IPS-15b (cell line): ENCODE measurements at regions not wholly inside any gene's neighbourhood (a gene's known extent, or its start where the extent isn't known, plus 50 kb on each side); places are given as distances from the start of the nearest gene placed in this dataset.
"Not testable (repeated sequence)": the region's sequence is repeated elsewhere in the genome, so short reads cannot be mapped to it uniquely, and the experiment has no call there.

ENCODE experiments used
- H3K27me3 ChIP-seq: one replicate; pipeline ENCODE4 v1.6.1; 2013; ENCODE audit warnings: low read length; ENCODE audit not compliant: control insufficient read depth, insufficient read depth
- H3K36me3 ChIP-seq: one replicate; pipeline ENCODE4 v1.6.1; 2013; ENCODE audit warnings: low read length; ENCODE audit not compliant: control insufficient read depth, insufficient read depth
- H3K4me1 ChIP-seq: one replicate; pipeline ENCODE4 v1.6.1; 2013; ENCODE audit warnings: mild to moderate bottlenecking, low read length; ENCODE audit not compliant: control insufficient read depth, insufficient read depth
- H3K4me3 ChIP-seq: one replicate; pipeline ENCODE4 v1.5.1; 2013; ENCODE audit warnings: low read depth, low read length
- H3K9ac ChIP-seq: one replicate; pipeline ENCODE4 v1.6.1; 2013; ENCODE audit warnings: low read depth, mild to moderate bottlenecking, low read length
- H3K9me3 ChIP-seq: one replicate; pipeline ENCODE4 v1.6.1; 2013; ENCODE audit warnings: mild to moderate bottlenecking, low read length; ENCODE audit not compliant: control insufficient read depth, insufficient read depth

DNA sequence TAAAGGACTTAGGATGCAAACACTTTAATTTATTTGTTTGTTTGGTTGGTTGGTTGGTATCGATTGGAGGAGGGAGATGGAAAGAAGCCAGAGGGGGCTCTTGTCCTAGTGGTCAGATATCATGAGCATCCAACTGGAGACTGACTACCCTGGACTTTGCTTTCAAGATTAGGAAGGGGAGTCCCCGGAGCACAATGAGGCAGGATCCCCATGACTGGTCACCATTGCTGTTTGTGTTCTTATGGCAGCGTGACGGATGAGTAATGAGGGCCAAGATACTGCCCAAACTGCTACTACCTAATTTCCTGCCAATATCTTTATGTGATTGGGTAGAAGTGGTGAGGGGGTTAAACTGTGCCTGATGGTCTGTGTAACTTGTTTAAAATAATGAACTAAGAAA is 354.6 kb upstream of the ROPN1 start:
- H3K4me3 ChIP-seq: no peak overlapping the region
- no peaks in the 10 kb centered on the region for H3K36me3 ChIP-seq
- no peaks in the 10 kb centered on the region for H3K27me3 ChIP-seq
- H3K9ac ChIP-seq: no peak overlapping the region
- H3K4me1 ChIP-seq: no peaks in the 10 kb centered on the region
- no peaks in the 10 kb centered on the region for H3K9me3 ChIP-seq

DNA sequence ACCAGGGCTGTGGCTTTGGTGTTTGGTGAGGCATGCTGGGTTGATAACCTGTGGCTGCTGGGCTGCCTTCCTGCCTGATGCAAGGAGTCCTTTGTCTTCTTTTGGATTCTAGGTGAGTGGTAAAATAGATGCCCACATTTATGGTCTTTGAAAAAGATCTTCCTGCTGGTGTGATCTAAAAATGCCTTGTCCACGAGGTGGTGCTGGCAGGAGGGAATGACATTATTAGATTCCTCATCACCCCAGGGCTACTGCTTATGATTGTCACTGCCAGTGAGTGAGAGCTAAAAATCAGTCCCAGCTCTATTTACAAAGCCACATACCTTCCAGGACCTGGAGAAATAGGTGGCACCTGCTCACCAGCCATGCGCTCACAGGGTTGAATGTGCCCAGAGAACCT is 355.5 kb upstream of the ROPN1 start:
- Histone ChIP-seq H3K9ac (no peak overlapping the region), H3K4me1 (no peaks in the 10 kb centered on the region), H3K36me3 (no peaks in the 10 kb centered on the region), H3K27me3 (no peaks in the 10 kb centered on the region), H3K4me3 (no peak overlapping the region), H3K9me3 (no peaks in the 10 kb centered on the region)

DNA sequence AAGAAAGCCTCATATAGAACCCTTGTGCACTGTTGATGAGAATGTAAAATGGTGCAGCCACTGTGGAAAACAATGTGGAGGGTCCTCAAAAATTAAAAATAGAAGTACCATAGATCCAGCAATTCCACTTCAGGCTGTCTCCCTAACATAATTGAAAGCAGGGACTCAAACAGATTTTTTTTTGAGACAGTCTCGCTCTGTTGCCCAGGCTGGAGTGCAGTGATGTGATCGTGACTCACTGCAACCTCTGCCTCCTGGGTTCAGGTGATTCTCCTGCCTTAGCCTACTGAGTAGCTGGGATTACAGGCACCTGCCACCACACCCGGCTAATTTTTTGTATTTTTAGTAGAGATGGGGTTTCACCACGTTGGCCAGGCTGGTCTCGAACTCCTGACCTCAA is 356.6 kb upstream of the ROPN1 start:
- not testable (repeated sequence) for H3K9ac ChIP-seq, H3K27me3 ChIP-seq, H3K4me1 ChIP-seq, H3K36me3 ChIP-seq, H3K4me3 ChIP-seq, H3K9me3 ChIP-seq

DNA sequence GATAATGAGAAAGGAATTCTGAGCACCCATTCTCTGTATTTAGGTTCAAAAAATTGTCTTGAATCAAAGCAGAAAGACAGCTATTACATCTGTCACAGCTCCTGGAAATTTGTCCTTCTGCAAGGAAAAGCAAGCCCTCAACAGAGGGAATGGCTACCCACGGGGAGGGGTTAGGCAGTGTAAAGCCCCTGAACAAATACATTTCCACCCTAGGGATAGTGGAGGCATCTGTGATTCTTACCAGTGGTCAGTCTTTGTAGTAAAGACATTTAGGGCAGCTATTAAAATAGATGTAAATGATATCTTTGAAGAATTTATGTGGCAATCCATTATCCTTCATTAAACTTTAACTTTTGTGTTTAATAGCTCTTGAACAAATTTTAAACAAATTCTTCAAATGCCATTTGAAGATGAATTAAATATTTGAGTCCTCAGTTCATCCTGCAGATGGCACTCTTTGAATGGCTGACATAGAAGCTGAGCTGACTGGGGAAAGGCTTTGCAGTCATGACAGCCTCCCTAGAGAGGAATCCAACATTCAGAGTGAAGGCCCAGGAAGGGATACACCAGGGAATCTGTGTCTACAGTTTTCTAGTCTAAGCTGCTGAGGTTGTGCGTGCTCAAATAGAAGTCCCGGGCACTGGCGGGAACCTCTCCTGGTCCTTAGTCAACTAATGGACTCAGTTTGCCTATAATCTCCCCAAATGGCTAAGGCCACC is 359.7 kb upstream of the ROPN1 start:
- H3K36me3 ChIP-seq: no peaks in the 10 kb centered on the region
- no peak overlapping the region for H3K9ac ChIP-seq
- no peak overlapping the region for H3K4me3 ChIP-seq
- H3K4me1 ChIP-seq: no peaks in the 10 kb centered on the region
- no peaks in the 10 kb centered on the region for H3K9me3 ChIP-seq
- no peaks in the 10 kb centered on the region for H3K27me3 ChIP-seq

DNA sequence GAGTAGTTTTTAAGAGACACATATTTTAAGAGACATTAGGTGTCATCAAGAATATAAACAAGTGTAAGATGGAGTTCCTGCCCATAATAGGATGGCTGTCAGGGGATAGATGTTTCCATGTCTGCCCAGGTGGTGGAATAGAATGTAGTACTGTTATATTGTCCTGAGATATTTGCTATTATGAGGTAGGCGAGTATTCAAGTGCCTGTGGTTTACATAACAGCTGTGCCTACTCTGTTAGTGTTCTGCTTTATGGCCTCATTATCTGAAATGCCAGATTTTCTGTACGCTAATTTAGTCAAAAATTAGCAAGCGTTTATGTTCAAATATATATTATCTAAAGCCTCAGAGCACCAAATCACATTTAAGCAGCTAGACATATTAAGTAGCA is 360.2 kb upstream of the ROPN1 start:
- Histone ChIP-seq H3K36me3 (no peaks in the 10 kb centered on the region), H3K4me3 (no peak overlapping the region), H3K4me1 (no peaks in the 10 kb centered on the region), H3K9ac (no peak overlapping the region), H3K27me3 (no peaks in the 10 kb centered on the region), H3K9me3 (no peaks in the 10 kb centered on the region)

DNA sequence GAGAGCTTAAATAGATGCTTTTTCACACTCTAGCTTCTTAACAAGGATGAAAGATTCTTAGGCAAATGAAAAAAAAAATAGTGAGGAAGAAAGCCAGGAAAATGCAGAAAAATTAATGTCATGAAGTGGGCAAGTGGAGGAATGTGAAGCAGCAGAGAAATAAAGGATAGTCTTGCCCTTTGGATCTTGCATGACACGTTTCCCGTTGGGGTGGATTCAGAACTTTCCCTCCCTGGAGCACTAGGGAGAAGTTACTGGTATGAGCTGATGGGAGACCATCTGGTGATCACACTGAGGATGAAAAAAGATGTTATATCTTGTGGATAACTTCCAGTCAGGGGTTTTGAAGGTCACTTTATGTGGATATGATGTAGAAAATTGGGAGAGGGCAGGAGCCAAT is 361.8 kb upstream of the ROPN1 start:
- Histone ChIP-seq H3K36me3 (no peaks in the 10 kb centered on the region), H3K9me3 (no peaks in the 10 kb centered on the region), H3K9ac (no peak overlapping the region), H3K4me3 (no peak overlapping the region), H3K27me3 (no peaks in the 10 kb centered on the region), H3K4me1 (no peaks in the 10 kb centered on the region)

- Histone ChIP-seq H3K9me3 (no peaks in the 10 kb centered on the region), H3K4me3 (no peak overlapping the region), H3K4me1 (no peaks in the 10 kb centered on the region), H3K27me3 (no peaks in the 10 kb centered on the region), H3K36me3 (no peaks in the 10 kb centered on the region), H3K9ac (no peak overlapping the region)
Observed at GRCh38 chr3:124354150-124354549, 362.2 kb upstream of the ROPN1 start.

- H3K27me3 ChIP-seq: no peaks in the 10 kb centered on the region
- H3K4me3 ChIP-seq: no peak overlapping the region
- H3K4me1 ChIP-seq: peaks cover 12% of the 10 kb centered on the region
- no peak overlapping the region for H3K9ac ChIP-seq
- H3K9me3 ChIP-seq: no peaks in the 10 kb centered on the region
- H3K36me3 ChIP-seq: no peaks in the 10 kb centered on the region
Observed at GRCh38 chr3:124358156-124358555, 366.2 kb upstream of the ROPN1 start.

DNA sequence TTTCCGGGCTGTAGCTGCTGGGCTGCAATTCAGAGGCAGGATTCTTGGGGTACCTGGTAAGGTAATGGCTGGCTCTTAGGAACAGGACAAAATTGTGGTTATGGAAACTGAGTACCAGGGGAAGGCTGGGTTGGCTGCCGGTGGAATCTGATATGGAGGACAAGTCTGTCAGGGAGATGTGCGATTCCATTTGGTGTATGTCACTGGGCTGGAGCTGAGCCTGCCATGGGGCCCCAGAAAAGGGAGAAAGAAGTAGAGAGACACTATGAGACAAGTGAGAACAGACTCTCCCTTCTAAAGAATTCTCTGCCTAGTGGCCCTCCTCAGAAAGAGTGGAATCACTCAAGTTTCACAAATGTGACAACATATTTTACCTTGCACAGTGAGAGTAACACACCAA is 368.2 kb upstream of the ROPN1 start:
- Histone ChIP-seq H3K4me1 (peaks cover 12% of the 10 kb centered on the region), H3K9ac (no peak overlapping the region), H3K27me3 (no peaks in the 10 kb centered on the region), H3K4me3 (no peak overlapping the region), H3K36me3 (no peaks in the 10 kb centered on the region), H3K9me3 (no peaks in the 10 kb centered on the region)

DNA sequence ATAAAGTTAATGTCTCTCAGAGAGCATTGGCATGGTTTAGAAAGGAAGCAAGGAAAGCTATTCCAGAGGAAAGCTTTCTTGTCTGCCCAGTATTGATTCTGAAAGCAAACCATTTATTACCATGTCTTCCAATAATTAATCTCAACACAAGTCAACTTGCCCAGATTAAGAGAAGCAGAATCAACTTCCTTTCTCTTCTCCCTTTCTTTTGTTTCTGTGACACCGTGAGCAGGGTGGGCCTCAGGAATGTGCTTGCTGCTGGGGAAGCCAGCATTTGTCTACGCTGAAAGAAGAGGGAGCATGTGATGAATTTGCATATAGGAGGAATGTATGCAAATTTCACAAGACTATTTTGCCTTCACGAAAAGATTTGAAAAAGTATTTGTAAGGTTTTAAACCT is 368.6 kb upstream of the ROPN1 start:
- Histone ChIP-seq H3K27me3 (no peaks in the 10 kb centered on the region), H3K9ac (no peak overlapping the region)

GRCh38 chr3:124361566-124361965 is 368.7 kb upstream of the UMPS start:
- Histone ChIP-seq H3K9me3 (no peaks in the 10 kb centered on the region), H3K9ac (no peak overlapping the region), H3K36me3 (no peaks in the 10 kb centered on the region), H3K4me3 (no peak overlapping the region), H3K4me1 (peaks cover 12% of the 10 kb centered on the region), H3K27me3 (no peaks in the 10 kb centered on the region)

More for the DNA sequence above, 368.6 kb upstream of the ROPN1 start:
- Histone ChIP-seq H3K4me3 (no peak overlapping the region), H3K4me1 (peaks cover 12% of the 10 kb centered on the region), H3K9me3 (no peaks in the 10 kb centered on the region), H3K36me3 (no peaks in the 10 kb centered on the region)

- Histone ChIP-seq H3K4me1 (peaks cover 12% of the 10 kb centered on the region), H3K4me3 (no peak overlapping the region), H3K27me3 (no peaks in the 10 kb centered on the region), H3K36me3 (no peaks in the 10 kb centered on the region), H3K9me3 (no peaks in the 10 kb centered on the region), H3K9ac (no peak overlapping the region)
Observed at GRCh38 chr3:124362455-124362854, 367.8 kb upstream of the UMPS start.
